GM10248 (cell line): ENCODE measurements at regions not wholly inside any gene's neighbourhood (a gene's known extent, or its start where the extent isn't known, plus 50 kb on each side); places are given as distances from the start of the nearest gene placed in this dataset.
"Not testable (repeated sequence)": the region's sequence is repeated elsewhere in the genome, so short reads cannot be mapped to it uniquely, and the experiment has no call there.

ENCODE experiments used
- CTCF ChIA-PET: fragments of 300-600 bp; sonication (Branson Sonifier 250); formaldehyde crosslinking; extraction: SDS; loops from one replicate; lab custom pipeline; 2021; ENCODE audit warnings: antibody characterized with exemption; lab: Yijun Ruan, JAX
- POLR2A ChIA-PET: fragments of 350-650 bp; sonication (Branson Sonifier 250); formaldehyde crosslinking; extraction: SDS; loops from one replicate; lab custom pipeline; 2020; ENCODE audit warnings: antibody characterized with exemption; lab: Yijun Ruan, JAX
- DNase-seq: peaks from one replicate; pipeline ENCODE4 v3.0.0; 2012; ENCODE audit errors: extremely low spot score
- CTCF ChIP-seq: IDR thresholded peaks from 2 replicates; pipeline ENCODE4 v1.5.1; 2012; ENCODE audit warnings: mild to moderate bottlenecking, low read depth; ENCODE audit errors: extremely low read depth, missing control alignments, control extremely low read depth

DNA sequence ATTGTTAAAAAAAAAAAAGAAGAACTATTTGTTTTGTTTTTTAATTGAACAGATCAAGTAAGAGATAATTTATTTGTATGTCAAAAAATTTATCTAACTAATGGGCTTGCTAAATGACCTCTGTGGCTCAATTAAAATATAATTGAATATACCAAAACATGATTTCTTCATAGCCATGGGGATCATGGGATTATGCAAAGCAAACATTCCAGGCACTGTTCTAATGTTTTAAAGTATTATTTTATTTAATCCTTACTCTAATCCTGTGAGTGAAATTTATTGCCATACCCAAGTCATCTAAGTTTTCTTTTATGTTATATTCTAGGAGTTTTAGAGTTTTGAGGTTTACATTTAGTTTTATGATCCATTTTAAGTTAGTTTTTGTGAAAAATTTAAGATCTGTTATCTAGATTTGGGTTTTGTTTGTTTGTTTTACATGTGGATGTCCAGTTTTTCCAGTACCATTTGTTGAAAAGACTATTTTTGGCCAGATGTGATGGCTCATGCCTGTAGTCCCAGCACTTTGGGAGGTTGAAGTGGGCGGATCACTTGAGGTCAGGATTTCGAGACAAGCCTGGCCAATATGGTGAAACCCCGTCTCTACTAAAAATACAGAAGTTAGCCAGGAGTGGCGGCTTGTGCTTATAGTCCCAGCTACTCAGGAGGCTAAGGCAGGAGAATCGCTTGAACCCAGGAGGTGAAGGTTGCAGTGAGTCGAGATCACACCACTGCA, 52.3 kb upstream of the CNOT10 start:
- POLR2A ChIA-PET = no interaction called here
- no peak for DNase-seq
- TF ChIP-seq CTCF = no peak
- CTCF ChIA-PET = no interaction called here

- ChIA-PET CTCF (no interaction called here), POLR2A (interaction anchor here (0.5 kb wide), 1 partner anchor 100 kb away, joined by 3 read pairs; no protein-coding TSS in a partner anchor)
- DNase-seq = no peak
- no peak for TF ChIP-seq CTCF
Measured at GRCh38 chr3:32630266-32630665, 54.7 kb upstream of the CNOT10 start.

DNA sequence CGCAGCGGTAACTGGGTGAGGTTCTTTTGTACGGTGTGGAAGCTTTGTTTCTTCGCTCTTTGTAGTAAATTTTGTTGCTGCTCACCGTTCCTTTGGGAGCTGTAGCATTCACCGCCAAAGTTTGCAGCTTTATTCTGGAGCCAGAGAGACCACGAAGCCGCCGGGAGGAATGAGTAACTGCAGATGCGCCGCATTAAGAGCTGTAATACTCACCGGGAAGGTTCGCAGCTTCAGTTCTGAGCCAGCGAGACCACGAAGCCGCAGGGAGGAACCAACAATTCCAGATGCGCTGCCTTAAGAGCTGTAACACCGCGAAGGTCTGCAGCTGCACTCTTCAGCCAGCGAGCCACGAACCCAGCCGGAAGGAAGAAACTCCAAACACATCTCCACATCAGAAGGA, 56.0 kb upstream of the DYNC1LI1 start:
- POLR2A ChIA-PET = no interaction called here
- TF ChIP-seq CTCF = no peak
- no peak for DNase-seq
- CTCF ChIA-PET = interaction anchor here (1.1 to 1.6 kb wide), 3 partner anchors 46 to 331 kb away, joined by 3 to 6 read pairs (median 4); no protein-coding TSS in a partner anchor

DNA sequence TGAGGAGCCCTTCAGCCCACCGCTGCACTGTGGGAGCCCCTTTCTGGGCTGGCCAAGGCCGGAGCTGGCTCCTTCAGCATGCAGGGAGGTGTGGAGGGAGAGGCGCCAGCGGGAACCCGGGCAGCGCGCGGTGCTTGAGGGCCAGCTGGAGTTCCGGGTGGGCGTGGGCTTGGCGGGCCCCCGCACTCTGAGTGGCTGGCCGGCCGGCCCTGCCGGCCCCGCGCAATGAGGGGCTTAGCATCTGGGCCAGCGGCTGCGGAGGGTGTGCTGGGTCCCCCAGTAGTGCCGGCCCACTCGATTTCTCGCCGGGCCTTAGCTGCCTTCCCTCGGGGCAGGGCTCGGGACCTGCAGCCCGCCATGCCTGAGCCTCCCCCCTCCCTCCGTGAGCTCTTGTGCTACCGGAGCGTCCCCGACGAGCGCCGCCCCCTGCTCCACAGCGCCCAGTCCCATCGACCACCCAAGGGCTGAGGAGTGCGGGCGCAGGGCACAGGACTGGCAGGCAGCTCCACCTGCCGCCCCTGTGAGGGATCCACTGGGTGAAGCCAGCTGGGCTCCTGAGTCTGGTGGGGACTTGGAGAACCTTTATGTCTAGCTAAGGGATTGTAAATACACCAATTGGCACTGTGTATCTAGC, 55.0 kb upstream of the DYNC1LI1 start:
- POLR2A ChIA-PET, DNase-seq: not testable (repeated sequence)
- CTCF ChIA-PET = interaction anchor here (1.2 kb wide), 1 partner anchor 11 kb away, joined by 3 read pairs; no protein-coding TSS in a partner anchor

- POLR2A ChIA-PET = no interaction called here
- no peak for TF ChIP-seq CTCF
- DNase-seq = no peak
- CTCF ChIA-PET = no interaction called here
Measured at GRCh38 chr3:32623532-32623931, 52.9 kb upstream of the DYNC1LI1 start.

DNA sequence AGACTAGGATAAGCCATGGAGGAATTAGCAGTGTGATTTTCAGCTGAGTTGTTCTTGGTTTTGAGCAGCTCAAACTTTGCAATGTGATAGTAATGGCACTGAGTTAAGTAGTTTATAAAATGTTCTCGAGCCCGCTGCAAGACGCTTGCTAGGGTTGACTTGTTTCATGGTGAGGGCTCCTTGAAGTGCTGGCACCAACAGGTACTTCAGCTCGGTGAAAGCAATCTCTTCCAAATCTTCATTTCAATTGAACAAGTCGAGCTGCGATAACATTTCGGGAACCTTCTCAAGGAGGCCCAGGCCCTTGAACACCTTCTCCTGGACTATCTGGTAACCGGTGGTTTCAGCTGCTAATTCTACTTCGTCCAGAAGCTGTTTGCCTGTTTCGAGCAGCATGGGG, 50.8 kb upstream of the DYNC1LI1 start:
- DNase-seq = no peak

More for the DNA sequence above, 50.8 kb upstream of the DYNC1LI1 start:
- ChIA-PET POLR2A (no interaction called here), CTCF (interaction anchor here (1.5 kb wide), 1 partner anchor 153 kb away, joined by 3 read pairs; no protein-coding TSS in a partner anchor)
- no peak for TF ChIP-seq CTCF
